ENCODE measurements at regions not wholly inside any gene's neighbourhood (a gene's known extent, or its start where the extent isn't known, plus 50 kb on each side); places are given as distances from the start of the nearest gene placed in this dataset.

GRCh38 chr10:32150532-32151101 is 94.4 kb upstream of the KIF5B start (continued):
- TF ChIP-seq, protein P1, sequence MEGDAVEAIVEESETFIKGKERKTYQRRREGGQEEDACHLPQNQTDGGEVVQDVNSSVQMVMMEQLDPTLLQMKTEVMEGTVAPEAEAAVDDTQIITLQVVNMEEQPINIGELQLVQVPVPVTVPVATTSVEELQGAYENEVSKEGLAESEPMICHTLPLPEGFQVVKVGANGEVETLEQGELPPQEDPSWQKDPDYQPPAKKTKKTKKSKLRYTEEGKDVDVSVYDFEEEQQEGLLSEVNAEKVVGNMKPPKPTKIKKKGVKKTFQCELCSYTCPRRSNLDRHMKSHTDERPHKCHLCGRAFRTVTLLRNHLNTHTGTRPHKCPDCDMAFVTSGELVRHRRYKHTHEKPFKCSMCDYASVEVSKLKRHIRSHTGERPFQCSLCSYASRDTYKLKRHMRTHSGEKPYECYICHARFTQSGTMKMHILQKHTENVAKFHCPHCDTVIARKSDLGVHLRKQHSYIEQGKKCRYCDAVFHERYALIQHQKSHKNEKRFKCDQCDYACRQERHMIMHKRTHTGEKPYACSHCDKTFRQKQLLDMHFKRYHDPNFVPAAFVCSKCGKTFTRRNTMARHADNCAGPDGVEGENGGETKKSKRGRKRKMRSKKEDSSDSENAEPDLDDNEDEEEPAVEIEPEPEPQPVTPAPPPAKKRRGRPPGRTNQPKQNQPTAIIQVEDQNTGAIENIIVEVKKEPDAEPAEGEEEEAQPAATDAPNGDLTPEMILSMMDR (IDR thresholded peaks at IDR 0.05), result no peak
- TF ChIP-seq FOXJ3 (CRISPR knock-in tag; IDR thresholded peaks at IDR 0.05; ENCODE audit: borderline replicate concordance) (no peak), CREB1 (CRISPR knock-in tag; IDR thresholded peaks at IDR 0.05) (no peak), CDX4 (CRISPR knock-in tag; IDR thresholded peaks at IDR 0.05; ENCODE audit: borderline replicate concordance) (no peak)

DNA sequence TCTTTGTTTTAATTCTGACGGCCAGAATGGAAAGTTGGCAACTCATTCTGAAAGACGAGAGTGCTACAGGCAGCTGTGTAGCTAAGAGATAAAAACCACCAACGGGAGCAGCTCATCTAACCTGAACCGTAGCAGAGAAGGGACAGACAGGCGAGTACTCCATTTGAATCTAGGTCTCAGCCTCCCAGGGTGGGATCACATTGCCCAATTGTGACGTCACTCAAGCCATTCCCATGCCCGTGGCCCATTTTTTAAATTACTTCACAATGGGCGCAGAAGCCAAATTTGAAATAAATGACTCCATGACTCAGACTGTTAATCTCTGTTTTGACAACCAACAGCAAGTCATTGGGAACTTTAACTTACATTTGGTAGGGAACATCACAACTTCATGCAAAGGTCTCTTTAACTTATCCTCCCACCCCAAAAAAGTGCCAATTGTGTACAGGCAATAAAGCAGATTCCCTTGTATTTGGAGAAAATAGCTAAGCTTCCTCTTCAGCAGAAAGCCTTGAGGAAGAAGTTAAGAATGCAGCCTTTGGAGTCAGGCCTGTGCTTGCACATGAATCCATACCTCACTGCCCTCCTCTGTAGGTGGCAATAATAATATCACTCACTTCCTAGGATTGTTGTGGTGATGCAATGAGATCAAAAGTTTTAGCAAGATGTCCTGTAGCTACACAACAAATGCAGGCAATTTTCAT is 93.2 kb upstream of the KIF5B start:
- Mint-ChIP-seq H3K4me3 (no peak overlapping the region), H3K27ac (no peak overlapping the region; the same call in 1 of the 2 replicates), H3K36me3 (peaks cover 16% of the 10 kb centered on the region), H3K27me3 (ENCODE audit: low read depth) (no peaks in the 10 kb centered on the region), H3K9me3 (peaks cover 25% of the 10 kb centered on the region), H3K4me1 (peaks cover 15% of the 10 kb centered on the region)
- DNase-seq (ENCODE audit: low spot score), result no peak
- POLR2A ChIA-PET, result no interaction called here
- TF ChIP-seq ZBTB43 (CRISPR knock-in tag; IDR thresholded peaks at IDR 0.05) (no peak), GABPB1 (CRISPR knock-in tag; IDR thresholded peaks at IDR 0.05) (peak; percentile 43; the same call in 1 of the 2 replicates)
- CTCF ChIA-PET, result no interaction called here
- no peak for ATAC-seq

DNA sequence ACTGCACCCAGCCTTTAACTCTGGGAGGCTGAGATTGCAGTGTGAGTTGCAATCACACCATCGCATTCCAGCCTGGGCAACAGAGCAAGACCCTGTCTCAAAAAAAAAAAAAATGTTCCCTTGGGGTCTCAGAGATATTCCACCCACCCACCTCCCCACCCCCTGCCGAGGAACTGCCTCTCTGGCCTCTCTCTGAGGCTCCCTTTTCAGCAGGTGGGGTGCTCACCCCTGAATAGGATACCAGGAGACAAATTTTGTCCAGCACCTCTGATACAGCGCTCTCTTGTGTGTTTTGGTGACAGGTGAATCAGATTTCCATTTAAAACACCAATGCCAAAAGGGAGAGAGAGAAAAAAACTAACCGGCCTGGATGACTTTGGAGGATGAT is 92.6 kb upstream of the KIF5B start:
- TF ChIP-seq NR1H2 (CRISPR knock-in tag; IDR thresholded peaks at IDR 0.05) (no peak), MXD4 (CRISPR knock-in tag; IDR thresholded peaks at IDR 0.05; ENCODE audit: borderline replicate concordance) (no peak), ZBTB21 (CRISPR knock-in tag; IDR thresholded peaks at IDR 0.05; ENCODE audit: borderline replicate concordance) (no peak), ZNF121 (CRISPR knock-in tag; IDR thresholded peaks at IDR 0.05) (peak; percentile 17; the same call in 1 of the 2 replicates)
- Mint-ChIP-seq H3K27ac (no peak overlapping the region; the same call in 1 of the 2 replicates), H3K9me3 (peaks cover 25% of the 10 kb centered on the region), H3K4me3 (no peak overlapping the region), H3K4me1 (peaks cover 15% of the 10 kb centered on the region), H3K27me3 (ENCODE audit: low read depth) (no peaks in the 10 kb centered on the region), H3K36me3 (peaks cover 16% of the 10 kb centered on the region)
- DNase-seq (ENCODE audit: low spot score) (no peak), ATAC-seq (no peak)
- ChIA-PET POLR2A (no interaction called here), CTCF (no interaction called here)

DNA sequence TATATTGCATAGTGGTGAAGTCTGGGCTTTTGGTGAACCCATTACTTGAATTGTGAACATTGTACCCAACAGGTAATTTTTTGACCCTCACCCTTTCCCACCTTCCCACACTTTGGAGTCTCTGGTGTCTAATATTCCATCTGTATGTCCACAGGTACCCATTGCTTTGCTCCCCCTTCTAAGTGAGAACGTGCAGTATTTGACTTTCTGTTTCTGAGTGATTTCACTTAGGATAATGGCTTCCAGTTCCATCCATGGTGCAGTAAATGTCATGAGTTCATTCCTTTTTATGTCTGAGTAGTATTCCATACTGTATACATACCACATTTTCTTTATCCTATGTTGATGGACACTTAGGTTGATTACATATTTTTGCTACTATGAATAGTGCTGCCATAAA is 91.5 kb upstream of the KIF5B start:
- DNase-seq (ENCODE audit: low spot score) (no peak), ATAC-seq (no peak)
- Mint-ChIP-seq H3K27ac (no peak overlapping the region), H3K27me3 (ENCODE audit: low read depth) (no peaks in the 10 kb centered on the region), H3K9me3 (peaks cover 13% of the 10 kb centered on the region), H3K4me1 (peaks cover 15% of the 10 kb centered on the region), H3K36me3 (peaks cover 5% of the 10 kb centered on the region; the same call in 1 of the 2 replicates), H3K4me3 (no peak overlapping the region)
- no peak for TF ChIP-seq JAZF1 (CRISPR knock-in tag; IDR thresholded peaks at IDR 0.05)
- TF ChIP-seq, protein P2, sequence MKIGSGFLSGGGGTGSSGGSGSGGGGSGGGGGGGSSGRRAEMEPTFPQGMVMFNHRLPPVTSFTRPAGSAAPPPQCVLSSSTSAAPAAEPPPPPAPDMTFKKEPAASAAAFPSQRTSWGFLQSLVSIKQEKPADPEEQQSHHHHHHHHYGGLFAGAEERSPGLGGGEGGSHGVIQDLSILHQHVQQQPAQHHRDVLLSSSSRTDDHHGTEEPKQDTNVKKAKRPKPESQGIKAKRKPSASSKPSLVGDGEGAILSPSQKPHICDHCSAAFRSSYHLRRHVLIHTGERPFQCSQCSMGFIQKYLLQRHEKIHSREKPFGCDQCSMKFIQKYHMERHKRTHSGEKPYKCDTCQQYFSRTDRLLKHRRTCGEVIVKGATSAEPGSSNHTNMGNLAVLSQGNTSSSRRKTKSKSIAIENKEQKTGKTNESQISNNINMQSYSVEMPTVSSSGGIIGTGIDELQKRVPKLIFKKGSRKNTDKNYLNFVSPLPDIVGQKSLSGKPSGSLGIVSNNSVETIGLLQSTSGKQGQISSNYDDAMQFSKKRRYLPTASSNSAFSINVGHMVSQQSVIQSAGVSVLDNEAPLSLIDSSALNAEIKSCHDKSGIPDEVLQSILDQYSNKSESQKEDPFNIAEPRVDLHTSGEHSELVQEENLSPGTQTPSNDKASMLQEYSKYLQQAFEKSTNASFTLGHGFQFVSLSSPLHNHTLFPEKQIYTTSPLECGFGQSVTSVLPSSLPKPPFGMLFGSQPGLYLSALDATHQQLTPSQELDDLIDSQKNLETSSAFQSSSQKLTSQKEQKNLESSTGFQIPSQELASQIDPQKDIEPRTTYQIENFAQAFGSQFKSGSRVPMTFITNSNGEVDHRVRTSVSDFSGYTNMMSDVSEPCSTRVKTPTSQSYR (CRISPR knock-in tag; IDR thresholded peaks at IDR 0.05), result no peak
- no peak for TF ChIP-seq ATF1 (CRISPR knock-in tag; IDR thresholded peaks at IDR 0.05)
- no peak for TF ChIP-seq NFATC4 (CRISPR knock-in tag; IDR thresholded peaks at IDR 0.05)
- no peak for TF ChIP-seq RORB (CRISPR knock-in tag; IDR thresholded peaks at IDR 0.05)
- TF ChIP-seq ERG (CRISPR knock-in tag; IDR thresholded peaks at IDR 0.05), result no peak
- TF ChIP-seq TEAD4 (CRISPR knock-in tag; IDR thresholded peaks at IDR 0.05), result no peak
- TF ChIP-seq CREB1 (CRISPR knock-in tag; IDR thresholded peaks at IDR 0.05), result no peak
- TF ChIP-seq ZNF138 (CRISPR knock-in tag; conservative IDR thresholded peaks at IDR 0.05), result no peak
- TF ChIP-seq FOXJ3 (CRISPR knock-in tag; IDR thresholded peaks at IDR 0.05; ENCODE audit: borderline replicate concordance), result no peak
- ChIA-PET CTCF (no interaction called here), POLR2A (no interaction called here)

All from WTC11 (cell line).